PC-9 (cell line): ENCODE measurements at regions not wholly inside any gene's neighbourhood (a gene's known extent, or its start where the extent isn't known, plus 50 kb on each side); places are given as distances from the start of the nearest gene placed in this dataset.

Experiments used
- BruUV-seq: library from RNA; stranded (reverse); fragments of 400-500 nt; replicated peaks from 2 replicates; lab custom pipeline; 2021; lab: Mats Ljungman, UMichigan
- CTCF ChIA-PET: fragments of 300-600 bp; sonication (Branson Sonifier 250); formaldehyde crosslinking; loops from one replicate; lab custom pipeline; 2022; ENCODE audit warnings: antibody characterized with exemption; lab: Charles Lee
- POLR2A ChIA-PET: fragments of 300-600 bp; sonication (Branson Sonifier 250); formaldehyde crosslinking; loops from one replicate; lab custom pipeline; 2022; ENCODE audit warnings: antibody characterized with exemption; ENCODE audit not compliant: unreplicated experiment; lab: Charles Lee
- DNase-seq, 2 experiments: peaks; one replicate each; pipeline versions ENCODE4 v3.0.0 to v3.0.0-alpha.2; 2015 to 2022; ENCODE audit warnings: mixed read lengths in 1 of 2
- H2AFZ ChIP-seq: fragments of 200-600 bp; sonication (generic); 2 replicates; pipeline ENCODE4 v1.8.1; 2017; ENCODE audit warnings: antibody characterized with exemption
- H3F3A ChIP-seq: fragments of 200-600 bp; sonication (generic); 2 replicates; pipeline ENCODE4 v1.8.1; 2017; ENCODE audit warnings: antibody characterized with exemption, mild to moderate bottlenecking, low read depth; ENCODE audit not compliant: insufficient read depth
- H3K27ac ChIP-seq: fragments of 200-600 bp; sonication (generic); 2 replicates; pipeline ENCODE4 v1.6.1; 2016; ENCODE audit warnings: mixed run types
- H3K27me3 ChIP-seq: fragments of 200-600 bp; sonication (generic); 2 replicates; pipeline ENCODE4 v1.6.1; 2016; ENCODE audit warnings: low read depth, mixed run types; ENCODE audit not compliant: insufficient read depth
- H3K36me3 ChIP-seq: fragments of 200-600 bp; sonication (generic); 2 replicates; pipeline ENCODE4 v1.6.1; 2016; ENCODE audit warnings: low read depth, mixed run types
- H3K4me1 ChIP-seq: fragments of 200-600 bp; sonication (generic); replicated peaks from 2 replicates; pipeline ENCODE4 v1.6.1; 2016; ENCODE audit warnings: mixed run types; ENCODE audit not compliant: insufficient read depth
- H3K4me2 ChIP-seq: fragments of 200-600 bp; sonication (generic); 2 replicates; pipeline ENCODE4 v1.6.1; 2017; ENCODE audit warnings: mixed run types
- H3K4me3 ChIP-seq: fragments of 200-600 bp; sonication (generic); 2 replicates; pipeline ENCODE4 v1.6.1; 2016; ENCODE audit warnings: mixed run types
- H3K79me2 ChIP-seq: fragments of 200-600 bp; sonication (generic); 2 replicates; pipeline ENCODE4 v1.6.1; 2017; ENCODE audit warnings: low read depth, mixed run types
- H3K9me2 ChIP-seq: fragments of 200-600 bp; sonication (generic); 2 replicates; pipeline ENCODE4 v1.8.1; 2017; ENCODE audit warnings: mild to moderate bottlenecking; ENCODE audit not compliant: insufficient read depth
- H3K9me3 ChIP-seq: fragments of 200-600 bp; sonication (generic); 2 replicates; pipeline ENCODE4 v1.8.1; 2016; ENCODE audit warnings: low read depth; ENCODE audit not compliant: insufficient read depth
- H4K20me1 ChIP-seq: fragments of 200-600 bp; sonication (generic); 2 replicates; pipeline ENCODE4 v1.8.1; 2017; ENCODE audit not compliant: insufficient read depth
- EZH2 ChIP-seq: fragments of 200-600 bp; sonication (generic); IDR thresholded peaks from 2 replicates; pipeline ENCODE4 v1.8.0; 2017; ENCODE audit warnings: antibody characterized with exemption, low read depth
- intact Hi-C: fragments of 100-400 bp; cut with micrococcal nuclease; formaldehyde crosslinking; loops from one replicate; pipeline ENCODE4 v1.10.0; 2022; ENCODE audit not compliant: unreplicated experiment
- TF ChIP-seq, protein P1 (sequence below): fragments of 200-600 bp; sonication (generic); conservative IDR thresholded peaks from 2 replicates; pipeline ENCODE4 v1.6.1; 2017; ENCODE audit warnings: mixed run types, antibody characterized with exemption, mild to moderate bottlenecking, moderate library complexity

DNA sequence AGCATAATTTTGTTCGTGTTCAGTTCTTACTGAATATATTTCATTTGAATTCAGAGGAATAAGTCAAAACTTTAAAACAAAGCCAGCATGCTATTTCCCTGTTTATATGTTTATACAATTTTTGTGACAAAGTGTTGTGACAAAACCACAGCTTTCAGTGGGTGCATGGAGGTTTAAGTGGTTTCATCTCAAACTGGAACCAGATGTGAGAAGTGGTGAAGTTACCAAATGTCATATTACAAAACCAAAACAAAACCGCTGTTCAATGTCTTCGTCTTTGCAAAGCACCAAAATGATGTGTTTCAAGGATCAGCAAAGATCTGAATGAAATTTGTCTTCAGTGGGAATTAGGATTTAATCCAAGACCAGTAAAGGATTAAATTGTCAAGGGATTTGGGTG is 59.3 kb upstream of the OSTN start:
- ChIA-PET CTCF (no interaction called here), POLR2A (no interaction called here)
- no peaks in the 10 kb centered on the region for H3K36me3 ChIP-seq
- H3K27ac ChIP-seq, result no peak overlapping the region
- no TSS peak for BruUV-seq
- H3F3A ChIP-seq, result no peaks in the 10 kb centered on the region
- intact Hi-C loops, result loop anchor here (5.0 kb wide), 2 partner anchors 98 to 238 kb away; no protein-coding TSS in a partner anchor
- H3K27me3 ChIP-seq, result no peaks in the 10 kb centered on the region
- H4K20me1 ChIP-seq, result no peaks in the 10 kb centered on the region
- H3K4me2 ChIP-seq, result no peak overlapping the region
- no peak for TF ChIP-seq EZH2
- no peaks in the 10 kb centered on the region for H3K79me2 ChIP-seq
- no peak overlapping the region for H2AFZ ChIP-seq
- H3K9me2 ChIP-seq, result no peaks in the 10 kb centered on the region
- H3K9me3 ChIP-seq, result peaks cover 4% of the 10 kb centered on the region
- H3K4me1 ChIP-seq, result no peaks in the 10 kb centered on the region; the same call in 1 of the 2 replicates
- no peak for DNase-seq
- no peak overlapping the region for H3K4me3 ChIP-seq

- Histone ChIP-seq H3F3A (no peaks in the 10 kb centered on the region), H3K79me2 (no peaks in the 10 kb centered on the region), H3K27me3 (no peaks in the 10 kb centered on the region), H3K36me3 (no peaks in the 10 kb centered on the region), H3K9me2 (no peaks in the 10 kb centered on the region), H3K9me3 (peaks cover 4% of the 10 kb centered on the region), H4K20me1 (no peaks in the 10 kb centered on the region), H3K27ac (no peak overlapping the region), H3K4me1 (no peaks in the 10 kb centered on the region; the same call in 1 of the 2 replicates), H2AFZ (no peak overlapping the region), H3K4me2 (no peak overlapping the region), H3K4me3 (no peak overlapping the region)
- intact Hi-C loops, result loop anchor here (5.0 kb wide), 1 partner anchor 238 kb away; no protein-coding TSS in a partner anchor
- TF ChIP-seq, protein P1, sequence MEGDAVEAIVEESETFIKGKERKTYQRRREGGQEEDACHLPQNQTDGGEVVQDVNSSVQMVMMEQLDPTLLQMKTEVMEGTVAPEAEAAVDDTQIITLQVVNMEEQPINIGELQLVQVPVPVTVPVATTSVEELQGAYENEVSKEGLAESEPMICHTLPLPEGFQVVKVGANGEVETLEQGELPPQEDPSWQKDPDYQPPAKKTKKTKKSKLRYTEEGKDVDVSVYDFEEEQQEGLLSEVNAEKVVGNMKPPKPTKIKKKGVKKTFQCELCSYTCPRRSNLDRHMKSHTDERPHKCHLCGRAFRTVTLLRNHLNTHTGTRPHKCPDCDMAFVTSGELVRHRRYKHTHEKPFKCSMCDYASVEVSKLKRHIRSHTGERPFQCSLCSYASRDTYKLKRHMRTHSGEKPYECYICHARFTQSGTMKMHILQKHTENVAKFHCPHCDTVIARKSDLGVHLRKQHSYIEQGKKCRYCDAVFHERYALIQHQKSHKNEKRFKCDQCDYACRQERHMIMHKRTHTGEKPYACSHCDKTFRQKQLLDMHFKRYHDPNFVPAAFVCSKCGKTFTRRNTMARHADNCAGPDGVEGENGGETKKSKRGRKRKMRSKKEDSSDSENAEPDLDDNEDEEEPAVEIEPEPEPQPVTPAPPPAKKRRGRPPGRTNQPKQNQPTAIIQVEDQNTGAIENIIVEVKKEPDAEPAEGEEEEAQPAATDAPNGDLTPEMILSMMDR, result no peak
- no peak for TF ChIP-seq EZH2
- BruUV-seq, result no TSS peak
- ChIA-PET POLR2A (no interaction called here), CTCF (no interaction called here)
- no peak for DNase-seq
These were observed 60.1 kb upstream of the OSTN start for GRCh38 chr3:191138937-191139336.

- ChIA-PET CTCF (interaction anchor here (0.7 kb wide), 1 partner anchor 629 kb away, joined by 3 read pairs; no protein-coding TSS in a partner anchor), POLR2A (no interaction called here)
- no peaks in the 10 kb centered on the region for H3K27me3 ChIP-seq
- no peak overlapping the region for H3K4me2 ChIP-seq
- H4K20me1 ChIP-seq, result no peaks in the 10 kb centered on the region
- H3K79me2 ChIP-seq, result no peaks in the 10 kb centered on the region
- intact Hi-C loops, result loop anchor here (5.0 kb wide), 1 partner anchor 240 kb away; no protein-coding TSS in a partner anchor
- BruUV-seq, result no TSS peak
- DNase-seq, result no peak
- H2AFZ ChIP-seq, result no peak overlapping the region
- H3F3A ChIP-seq, result no peaks in the 10 kb centered on the region
- no peak overlapping the region for H3K27ac ChIP-seq
- H3K4me3 ChIP-seq, result no peak overlapping the region
- H3K9me2 ChIP-seq, result no peaks in the 10 kb centered on the region
- no peaks in the 10 kb centered on the region; the same call in 1 of the 2 replicates for H3K4me1 ChIP-seq
- no peaks in the 10 kb centered on the region for H3K36me3 ChIP-seq
- peaks cover 4% of the 10 kb centered on the region for H3K9me3 ChIP-seq
- TF ChIP-seq, protein P1, result no peak
- no peak for TF ChIP-seq EZH2
These were observed 61.3 kb upstream of the OSTN start for GRCh38 chr3:191137708-191138107.

DNA sequence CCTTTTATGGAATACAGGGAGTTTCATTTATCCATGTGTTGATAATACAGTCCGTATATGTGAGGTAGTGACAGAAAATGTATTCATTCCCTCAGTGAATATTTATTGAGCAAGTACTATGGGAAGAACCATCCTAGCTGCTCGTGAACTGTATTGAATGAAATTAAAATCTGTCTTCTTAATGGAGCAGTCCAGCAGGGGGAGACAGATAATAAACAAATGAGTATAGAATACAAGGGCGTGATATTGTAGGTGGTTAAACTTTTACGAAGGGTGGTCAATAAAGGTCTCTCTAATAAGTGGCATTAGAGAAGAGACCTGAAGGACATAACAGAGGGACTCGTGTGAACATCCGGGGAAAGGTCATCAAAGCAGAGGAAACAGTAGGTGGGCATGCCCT is 62.7 kb upstream of the OSTN start:
- Histone ChIP-seq H3K4me2 (no peak overlapping the region), H3K36me3 (no peaks in the 10 kb centered on the region), H3K4me3 (no peak overlapping the region), H4K20me1 (no peaks in the 10 kb centered on the region), H3K4me1 (no peaks in the 10 kb centered on the region; the same call in 1 of the 2 replicates), H3K79me2 (no peaks in the 10 kb centered on the region), H2AFZ (no peak overlapping the region), H3K27ac (no peak overlapping the region), H3K9me2 (0 out of 2 replicates have a peak, but pooled peaks cover under 1% of the 10 kb centered on the region), H3K9me3 (no peaks in the 10 kb centered on the region), H3F3A (no peaks in the 10 kb centered on the region), H3K27me3 (no peaks in the 10 kb centered on the region)
- intact Hi-C loops, result loop anchor here (5.0 kb wide), 1 partner anchor 241 kb away; no protein-coding TSS in a partner anchor
- CTCF ChIA-PET, result interaction anchor here (0.7 kb wide), 1 partner anchor 145 kb away, joined by 8 read pairs; no protein-coding TSS in a partner anchor
- POLR2A ChIA-PET, result no interaction called here
- no TSS peak for BruUV-seq
- no peak for TF ChIP-seq EZH2
- TF ChIP-seq, protein P1, result peak; percentile 73
- no peak for DNase-seq
